ENCODE measurements at regions not wholly inside any gene's neighbourhood (a gene's known extent, or its start where the extent isn't known, plus 50 kb on each side); places are given as distances from the start of the nearest gene placed in this dataset.

GRCh38 chr4:132203618-132204017 lies 945.5 kb upstream of the PCDH10 start:
- Histone ChIP-seq H3K9me2 (replicated peaks; ENCODE audit: low read length) (no peaks in the 10 kb centered on the region), H3K79me2 (ENCODE audit: low read length) (no peaks in the 10 kb centered on the region), H3K4me3 (ENCODE audit: low read length) (no peak overlapping the region), H3K36me3 (ENCODE audit: low read depth, low read length) (no peaks in the 10 kb centered on the region), H3K9ac (ENCODE audit: low read length) (no peak overlapping the region), H4K20me1 (ENCODE audit: low read length) (no peaks in the 10 kb centered on the region), H3F3A (ENCODE audit: low read length, unreplicated experiment) (no peaks in the 10 kb centered on the region), H2AFZ (ENCODE audit: low read length) (peak overlapping the region; percentile 22; the same call in 1 of the 2 replicates), H3K27ac (ENCODE audit: low read length) (no peak overlapping the region), H3K4me2 (ENCODE audit: low read length) (no peak overlapping the region), H3K4me1 (ENCODE audit: insufficient read depth, low read length) (no peaks in the 10 kb centered on the region), H3K9me3 (ENCODE audit: low read length) (no peaks in the 10 kb centered on the region), H3K27me3 (ENCODE audit: low read length) (no peaks in the 10 kb centered on the region)
- TF ChIP-seq EZH2phosphoT487 (IDR thresholded peaks at IDR 0.05; ENCODE audit: borderline replicate concordance, low read length), result no peak
- TF ChIP-seq EZH2 (IDR thresholded peaks at IDR 0.05; ENCODE audit: low read length, unreplicated experiment), result no peak
- no peak for TF ChIP-seq CTCF (conservative IDR thresholded peaks at IDR 0.05; ENCODE audit: low read depth, low read length)
- intact Hi-C loops (cut with micrococcal nuclease), result no loop called here
- ATAC-seq (no peak), DNase-seq (no peak)
- CTCF ChIA-PET, result no interaction called here
- BruUV-seq (replicated peaks), result no TSS peak
- POLR2A ChIA-PET (ENCODE audit: unreplicated experiment), result no interaction called here

- H3K9me2 ChIP-seq (replicated peaks; ENCODE audit: low read length), result no peaks in the 10 kb centered on the region
- no peak for TF ChIP-seq CTCF (conservative IDR thresholded peaks at IDR 0.05; ENCODE audit: low read depth, low read length)
- no peaks in the 10 kb centered on the region for H4K20me1 ChIP-seq (ENCODE audit: low read length)
- H3K36me3 ChIP-seq (ENCODE audit: low read depth, low read length), result no peaks in the 10 kb centered on the region
- ATAC-seq (no peak), DNase-seq (no peak)
- H3F3A ChIP-seq (ENCODE audit: low read length, unreplicated experiment), result no peaks in the 10 kb centered on the region
- no peaks in the 10 kb centered on the region for H3K27me3 ChIP-seq (ENCODE audit: low read length)
- H2AFZ ChIP-seq (ENCODE audit: low read length), result no peak overlapping the region
- ChIA-PET CTCF (no interaction called here), POLR2A (ENCODE audit: unreplicated experiment) (no interaction called here)
- no peaks in the 10 kb centered on the region for H3K79me2 ChIP-seq (ENCODE audit: low read length)
- H3K27ac ChIP-seq (ENCODE audit: low read length), result no peak overlapping the region
- H3K4me1 ChIP-seq (ENCODE audit: insufficient read depth, low read length), result no peaks in the 10 kb centered on the region
- no peaks in the 10 kb centered on the region for H3K9me3 ChIP-seq (ENCODE audit: low read length)
- intact Hi-C loops (cut with micrococcal nuclease), result no loop called here
- H3K4me2 ChIP-seq (ENCODE audit: low read length), result no peak overlapping the region
- no peak overlapping the region for H3K4me3 ChIP-seq (ENCODE audit: low read length)
- no peak overlapping the region for H3K9ac ChIP-seq (ENCODE audit: low read length)
- BruUV-seq (replicated peaks), result no TSS peak
Measured at GRCh38 chr4:132214519-132214918, 934.6 kb upstream of the PCDH10 start.

GRCh38 chr4:132218406-132218805 lies 930.7 kb upstream of the PCDH10 start:
- no peak overlapping the region for H3K9ac ChIP-seq (ENCODE audit: low read length)
- DNase-seq (peak; percentile 25), ATAC-seq (peak; percentile 29; the same call in 1 of the 2 replicates)
- no peak overlapping the region for H2AFZ ChIP-seq (ENCODE audit: low read length)
- ChIA-PET POLR2A (ENCODE audit: unreplicated experiment) (no interaction called here), CTCF (no interaction called here)
- no peaks in the 10 kb centered on the region for H3F3A ChIP-seq (ENCODE audit: low read length, unreplicated experiment)
- intact Hi-C loops (cut with micrococcal nuclease), result no loop called here
- no peaks in the 10 kb centered on the region for H3K79me2 ChIP-seq (ENCODE audit: low read length)
- H3K4me1 ChIP-seq (ENCODE audit: insufficient read depth, low read length), result no peaks in the 10 kb centered on the region
- TF ChIP-seq EZH2phosphoT487 (IDR thresholded peaks at IDR 0.05; ENCODE audit: borderline replicate concordance, low read length) (no peak), CTCF (conservative IDR thresholded peaks at IDR 0.05; ENCODE audit: low read depth, low read length) (no peak), EZH2 (IDR thresholded peaks at IDR 0.05; ENCODE audit: low read length, unreplicated experiment) (no peak)
- no peak overlapping the region for H3K4me3 ChIP-seq (ENCODE audit: low read length)
- no peak overlapping the region for H3K4me2 ChIP-seq (ENCODE audit: low read length)
- no TSS peak for BruUV-seq (replicated peaks)
- no peak overlapping the region for H3K27ac ChIP-seq (ENCODE audit: low read length)
- no peaks in the 10 kb centered on the region for H3K9me3 ChIP-seq (ENCODE audit: low read length)
- no peaks in the 10 kb centered on the region for H4K20me1 ChIP-seq (ENCODE audit: low read length)
- no peaks in the 10 kb centered on the region for H3K27me3 ChIP-seq (ENCODE audit: low read length)
- no peaks in the 10 kb centered on the region for H3K9me2 ChIP-seq (replicated peaks; ENCODE audit: low read length)
- no peaks in the 10 kb centered on the region for H3K36me3 ChIP-seq (ENCODE audit: low read depth, low read length)
